Amniotic stem cell (primary cell): ENCODE measurements at regions not wholly inside any gene's neighbourhood (a gene's known extent, or its start where the extent isn't known, plus 50 kb on each side); places are given as distances from the start of the nearest gene placed in this dataset.

Source experiments
- DNase-seq: peaks from one replicate; lab custom pipeline; 2025; lab: John Stamatoyannopoulos, UW

GRCh38 chr2:8044046-8044594 is 637.7 kb upstream of the ID2 start:
- DNase-seq = no peak

- DNase-seq = no peak
Observed at GRCh38 chr2:8045081-8045614, 636.7 kb upstream of the ID2 start.

- DNase-seq = no peak
Observed at GRCh38 chr2:8046849-8047248, 635.0 kb upstream of the ID2 start.

GRCh38 chr2:8049176-8049575 is 632.7 kb upstream of the ID2 start:
- DNase-seq = no peak

- no peak for DNase-seq
Observed at GRCh38 chr2:8049851-8050571, 631.8 kb upstream of the ID2 start.

GRCh38 chr2:8053216-8053615 is 628.6 kb upstream of the ID2 start:
- DNase-seq = no peak

GRCh38 chr2:8054070-8054469 is 627.8 kb upstream of the ID2 start:
- no peak for DNase-seq

GRCh38 chr2:8058652-8059051 is 623.2 kb upstream of the ID2 start:
- DNase-seq = no peak

- DNase-seq = no peak
Observed at GRCh38 chr2:8059255-8059654, 622.6 kb upstream of the ID2 start.

GRCh38 chr2:8059794-8060193 is 622.1 kb upstream of the ID2 start:
- DNase-seq = no peak

GRCh38 chr2:8061219-8061618 is 620.6 kb upstream of the ID2 start:
- DNase-seq = no peak

- no peak for DNase-seq
Observed at GRCh38 chr2:8064603-8065002, 617.3 kb upstream of the ID2 start.

GRCh38 chr2:8065191-8065590 is 616.7 kb upstream of the ID2 start:
- DNase-seq = no peak

GRCh38 chr2:8067784-8068336 is 614.0 kb upstream of the ID2 start:
- DNase-seq = no peak

- no peak for DNase-seq
Observed at GRCh38 chr2:8072907-8073306, 608.9 kb upstream of the ID2 start.

- no peak for DNase-seq
Observed at GRCh38 chr2:8073916-8074315, 607.9 kb upstream of the ID2 start.

GRCh38 chr2:8076448-8077342 is 605.2 kb upstream of the ID2 start:
- DNase-seq = no peak

GRCh38 chr2:8078705-8079104 is 603.2 kb upstream of the ID2 start:
- DNase-seq = no peak

GRCh38 chr2:8080063-8080462 is 601.8 kb upstream of the ID2 start:
- DNase-seq = no peak

GRCh38 chr2:8081130-8081529 is 600.7 kb upstream of the ID2 start:
- no peak for DNase-seq

- DNase-seq = no peak
Observed at GRCh38 chr2:8082840-8083239, 599.0 kb upstream of the ID2 start.

GRCh38 chr2:8086357-8086756 is 595.5 kb upstream of the ID2 start:
- no peak for DNase-seq
